NB4 (cell line): ENCODE measurements at regions not wholly inside any gene's neighbourhood (a gene's known extent, or its start where the extent isn't known, plus 50 kb on each side); places are given as distances from the start of the nearest gene placed in this dataset.

Experiments
- POLR2A ChIP-seq: IDR thresholded peaks from 2 replicates; pipeline ENCODE4 v1.6.1; 2011; ENCODE audit warnings: mild to moderate bottlenecking; ENCODE audit not compliant: insufficient read length; ENCODE audit errors: extremely low read depth
- TF ChIP-seq, protein P1 (sequence below): IDR thresholded peaks from one replicate; pipeline ENCODE4 v1.5.1; 2012; ENCODE audit warnings: low read depth, low read length

GRCh38 chr3:76582632-76583378 is 457.1 kb upstream of the ROBO2 start:
- TF ChIP-seq, protein P1, sequence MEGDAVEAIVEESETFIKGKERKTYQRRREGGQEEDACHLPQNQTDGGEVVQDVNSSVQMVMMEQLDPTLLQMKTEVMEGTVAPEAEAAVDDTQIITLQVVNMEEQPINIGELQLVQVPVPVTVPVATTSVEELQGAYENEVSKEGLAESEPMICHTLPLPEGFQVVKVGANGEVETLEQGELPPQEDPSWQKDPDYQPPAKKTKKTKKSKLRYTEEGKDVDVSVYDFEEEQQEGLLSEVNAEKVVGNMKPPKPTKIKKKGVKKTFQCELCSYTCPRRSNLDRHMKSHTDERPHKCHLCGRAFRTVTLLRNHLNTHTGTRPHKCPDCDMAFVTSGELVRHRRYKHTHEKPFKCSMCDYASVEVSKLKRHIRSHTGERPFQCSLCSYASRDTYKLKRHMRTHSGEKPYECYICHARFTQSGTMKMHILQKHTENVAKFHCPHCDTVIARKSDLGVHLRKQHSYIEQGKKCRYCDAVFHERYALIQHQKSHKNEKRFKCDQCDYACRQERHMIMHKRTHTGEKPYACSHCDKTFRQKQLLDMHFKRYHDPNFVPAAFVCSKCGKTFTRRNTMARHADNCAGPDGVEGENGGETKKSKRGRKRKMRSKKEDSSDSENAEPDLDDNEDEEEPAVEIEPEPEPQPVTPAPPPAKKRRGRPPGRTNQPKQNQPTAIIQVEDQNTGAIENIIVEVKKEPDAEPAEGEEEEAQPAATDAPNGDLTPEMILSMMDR, result no peak
- TF ChIP-seq POLR2A, result no peak
